ENCODE measurements at regions not wholly inside any gene's neighbourhood (a gene's known extent, or its start where the extent isn't known, plus 50 kb on each side); places are given as distances from the start of the nearest gene placed in this dataset.

GRCh38 chr10:108753326-108753725, 1170.0 kb downstream of the XPNPEP1 start:
- no peak for DNase-seq

GRCh38 chr10:108749042-108749441, 1174.3 kb downstream of the XPNPEP1 start:
- DNase-seq, result no peak

GRCh38 chr10:108736111-108736510, 1187.2 kb downstream of the XPNPEP1 start:
- no peak for DNase-seq

GRCh38 chr10:108735380-108735779, 1187.9 kb downstream of the XPNPEP1 start:
- no peak for DNase-seq

- no peak for DNase-seq
Measured at GRCh38 chr10:108721874-108722273, 1201.4 kb downstream of the XPNPEP1 start.

GRCh38 chr10:108716352-108716751, 1207.0 kb downstream of the XPNPEP1 start:
- no peak for DNase-seq

- DNase-seq, result no peak
Measured at GRCh38 chr10:108709927-108710722, 1213.2 kb downstream of the XPNPEP1 start.

GRCh38 chr10:108708363-108708762, 1214.9 kb downstream of the XPNPEP1 start:
- DNase-seq, result no peak

- DNase-seq, result no peak
Measured at GRCh38 chr10:108696792-108697477, 1226.4 kb downstream of the XPNPEP1 start.

GRCh38 chr10:108691126-108691525, 1232.2 kb downstream of the XPNPEP1 start:
- DNase-seq, result no peak

GRCh38 chr10:108690530-108690929, 1232.8 kb downstream of the XPNPEP1 start:
- no peak for DNase-seq

GRCh38 chr10:108689891-108690290, 1233.4 kb downstream of the XPNPEP1 start:
- DNase-seq, result no peak

- no peak for DNase-seq
Measured at GRCh38 chr10:108688314-108688713, 1235.0 kb downstream of the XPNPEP1 start.

- no peak for DNase-seq
Measured at GRCh38 chr10:108685863-108686531, 1237.3 kb downstream of the XPNPEP1 start.

- DNase-seq, result no peak
Measured at GRCh38 chr10:108684431-108684830, 1238.9 kb downstream of the XPNPEP1 start.

- DNase-seq, result no peak
Measured at GRCh38 chr10:108673741-108674140, 1249.6 kb downstream of the XPNPEP1 start.

- no peak for DNase-seq
Measured at GRCh38 chr10:108663587-108663986, 1259.7 kb downstream of the XPNPEP1 start.

- DNase-seq, result no peak
Measured at GRCh38 chr10:108662975-108663374, 1260.3 kb downstream of the XPNPEP1 start.

GRCh38 chr10:108655057-108655456, 1268.3 kb downstream of the XPNPEP1 start:
- no peak for DNase-seq

- no peak for DNase-seq
Measured at GRCh38 chr10:108653531-108653930, 1269.8 kb downstream of the XPNPEP1 start.

GRCh38 chr10:108639010-108639409, 1284.3 kb downstream of the XPNPEP1 start:
- no peak for DNase-seq

- DNase-seq, result no peak
Measured at GRCh38 chr10:108638225-108638624, 1285.1 kb downstream of the XPNPEP1 start.

- no peak for DNase-seq
Measured at GRCh38 chr10:108633046-108633445, 1290.3 kb downstream of the XPNPEP1 start.

GRCh38 chr10:108632144-108632543, 1291.2 kb downstream of the XPNPEP1 start:
- DNase-seq, result no peak
